ENCODE measurements at regions not wholly inside any gene's neighbourhood (a gene's known extent, or its start where the extent isn't known, plus 50 kb on each side); places are given as distances from the start of the nearest gene placed in this dataset.

DNA sequence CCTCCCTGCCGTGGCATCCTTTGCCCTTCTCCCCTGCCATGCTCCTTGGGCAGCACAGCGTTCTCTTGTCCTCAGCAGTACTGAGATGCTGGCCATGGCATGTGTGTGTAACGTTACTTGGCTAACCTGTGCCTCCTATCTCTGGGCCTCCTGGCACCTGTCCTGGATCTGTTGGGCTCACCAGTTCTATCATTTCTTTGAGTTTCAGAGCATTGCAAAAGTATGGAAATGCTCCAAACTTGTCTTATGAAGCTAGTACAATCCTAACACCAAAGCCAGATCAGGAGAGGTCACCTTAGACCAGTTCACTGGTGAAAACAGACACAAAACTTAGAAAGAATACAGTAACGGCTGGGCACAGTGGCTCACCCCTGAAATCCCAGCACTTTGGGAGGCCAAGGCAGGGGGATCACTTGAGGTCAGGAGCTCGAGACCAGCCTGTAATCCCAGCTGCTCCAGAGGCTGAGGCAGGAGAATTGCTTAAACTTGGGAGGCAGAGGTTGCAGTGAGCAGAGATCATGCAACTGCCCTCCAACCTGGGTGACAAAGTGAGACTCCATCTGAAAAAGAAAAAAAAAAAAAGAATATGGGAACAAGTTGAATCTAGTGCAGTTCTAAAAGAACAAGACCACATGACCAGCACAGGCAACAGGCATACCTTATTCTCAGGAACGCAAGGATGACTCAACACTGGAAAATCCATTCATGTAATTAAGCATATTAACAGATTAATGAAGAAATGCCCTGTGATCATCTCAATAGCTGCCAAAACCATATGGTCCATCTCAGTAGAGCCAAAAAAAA lies 62.4 kb upstream of the TRPM1 start:
- POLR2A ChIA-PET: no interaction called here

More for the DNA sequence above, 62.4 kb upstream of the TRPM1 start:
- TF ChIP-seq EZH2 (IDR thresholded peaks at IDR 0.05; ENCODE audit: borderline replicate concordance, low read depth, low read length, severe bottlenecking): no peak
- TF ChIP-seq GATA2 (IDR thresholded peaks at IDR 0.05; ENCODE audit: insufficient read depth, insufficient read length, low read depth, low read length): no peak
- no peak for TF ChIP-seq JUN (IDR thresholded peaks at IDR 0.05; ENCODE audit: borderline replicate concordance, insufficient read depth, insufficient read length, low read depth)
- no peak for TF ChIP-seq MYC (IDR thresholded peaks at IDR 0.05; ENCODE audit: low read depth, low read length)
- no peak for TF ChIP-seq POLR2A (IDR thresholded peaks at IDR 0.05; ENCODE audit: low read depth, low read length)
- no peak for TF ChIP-seq FOS (IDR thresholded peaks at IDR 0.05; ENCODE audit: borderline replicate concordance, insufficient read depth, low read length)
- TF ChIP-seq POLR2AphosphoS5 (IDR thresholded peaks at IDR 0.05; ENCODE audit: insufficient read depth, low read depth, low read length): no peak
- no peak for TF ChIP-seq CTCF (IDR thresholded peaks at IDR 0.05; ENCODE audit: extremely low read depth in 1 of 2, insufficient read depth in 1 of 2, low read depth in 1 of 2, low read length in 2 of 2)
- TF ChIP-seq, protein P1, sequence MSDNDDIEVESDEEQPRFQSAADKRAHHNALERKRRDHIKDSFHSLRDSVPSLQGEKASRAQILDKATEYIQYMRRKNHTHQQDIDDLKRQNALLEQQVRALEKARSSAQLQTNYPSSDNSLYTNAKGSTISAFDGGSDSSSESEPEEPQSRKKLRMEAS (IDR thresholded peaks at IDR 0.05; ENCODE audit: insufficient read depth, insufficient read length): no peak
- H3K27me3 ChIP-seq (ENCODE audit: control insufficient read depth in 2 of 2, insufficient read depth in 2 of 2, low read length in 2 of 2): peaks cover 0 to 1% of the 10 kb centered on the region in 2 experiments
- H3K4me3 ChIP-seq (replicated peaks in 1 of 3; ENCODE audit: insufficient read depth in 1 of 3, low read depth in 1 of 3, low read length in 3 of 3): no peak overlapping the region
- no TSS peak for BruUV-seq (replicated peaks)
- intact Hi-C loops (cut with micrococcal nuclease): no loop called here
- H2AFZ ChIP-seq (ENCODE audit: low read depth, low read length): no peak overlapping the region
- no peaks in the 10 kb centered on the region for H4K20me1 ChIP-seq (replicated peaks; ENCODE audit: control insufficient read depth, extremely low read depth, insufficient read depth, low read length)
- FAIRE-seq (no peak), DNase-seq (ENCODE audit: low read depth, low spot score) (no peak)
- H3K9me1 ChIP-seq (replicated peaks; ENCODE audit: control insufficient read depth, extremely low read depth, insufficient read depth, low read length): no peaks in the 10 kb centered on the region
- H3K27ac ChIP-seq (ENCODE audit: insufficient read depth, low read depth, low read length): no peak overlapping the region
- CTCF ChIA-PET: no interaction called here
- H3K9ac ChIP-seq (replicated peaks; ENCODE audit: extremely low read depth, insufficient read depth, low read length): no peak overlapping the region
- H3K9me3 ChIP-seq (replicated peaks; ENCODE audit: control insufficient read depth, insufficient read depth, low read length): no peaks in the 10 kb centered on the region
- H3K36me3 ChIP-seq (ENCODE audit: control insufficient read depth in 2 of 2, extremely low read depth in 1 of 2, insufficient read depth in 2 of 2, low read length in 2 of 2): no peaks in the 10 kb centered on the region
- no peak overlapping the region for H3K4me2 ChIP-seq (ENCODE audit: insufficient read depth, low read length)
- H3K79me2 ChIP-seq (ENCODE audit: control insufficient read depth, insufficient read depth, low read length): no peaks in the 10 kb centered on the region
- dilution Hi-C loops (cut with MboI; ENCODE audit: extremely low pct_ligation_motif_present, low sequenced_read_pairs): no loop called here
- no peaks in the 10 kb centered on the region for H3K4me1 ChIP-seq (ENCODE audit: control insufficient read depth, extremely low read depth, insufficient read depth, low read length)
